Fibroblast of lung (primary cell): ENCODE measurements at regions not wholly inside any gene's neighbourhood (a gene's known extent, or its start where the extent isn't known, plus 50 kb on each side); places are given as distances from the start of the nearest gene placed in this dataset.

Source experiments
- EZH2 ChIP-seq: IDR thresholded peaks from 2 replicates; pipeline ENCODE4 v1.5.1; 2012; ENCODE audit warnings: low read length, control low read depth, mild to moderate bottlenecking; ENCODE audit errors: missing control alignments
- TF ChIP-seq, protein P1 (sequence below), 2 donors: IDR thresholded peaks in 1 of 2; conservative IDR thresholded peaks in 1 of 2; 1 replicate in 1 of 2; 2 replicates in 1 of 2; pipeline ENCODE4 v1.5.1; 2011 to 2012; ENCODE audit warnings: low read length in 2 of 2, control low read depth in 1 of 2, inconsistent platforms in 1 of 2, low read depth in 1 of 2, mild to moderate bottlenecking in 1 of 2

DNA sequence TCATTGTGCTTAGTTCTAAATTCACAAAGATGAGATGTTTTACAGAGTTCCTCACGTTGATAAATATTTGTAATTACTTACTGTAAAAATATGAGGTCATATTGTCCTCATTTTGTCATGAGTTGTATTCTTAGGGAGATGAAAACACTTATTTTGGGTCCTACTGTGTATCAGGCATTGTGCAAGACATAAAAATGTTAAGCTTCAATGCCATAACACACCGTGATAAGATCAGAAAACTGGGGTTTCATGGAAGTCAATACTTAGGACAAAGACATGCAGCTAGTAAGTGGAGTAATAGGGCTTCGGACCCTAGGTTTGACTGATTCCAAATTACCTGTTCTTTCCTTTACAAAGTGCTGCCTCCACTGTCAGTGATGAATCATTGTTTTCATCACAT, 720.7 kb upstream of the ZP4 start:
- TF ChIP-seq, protein P1, sequence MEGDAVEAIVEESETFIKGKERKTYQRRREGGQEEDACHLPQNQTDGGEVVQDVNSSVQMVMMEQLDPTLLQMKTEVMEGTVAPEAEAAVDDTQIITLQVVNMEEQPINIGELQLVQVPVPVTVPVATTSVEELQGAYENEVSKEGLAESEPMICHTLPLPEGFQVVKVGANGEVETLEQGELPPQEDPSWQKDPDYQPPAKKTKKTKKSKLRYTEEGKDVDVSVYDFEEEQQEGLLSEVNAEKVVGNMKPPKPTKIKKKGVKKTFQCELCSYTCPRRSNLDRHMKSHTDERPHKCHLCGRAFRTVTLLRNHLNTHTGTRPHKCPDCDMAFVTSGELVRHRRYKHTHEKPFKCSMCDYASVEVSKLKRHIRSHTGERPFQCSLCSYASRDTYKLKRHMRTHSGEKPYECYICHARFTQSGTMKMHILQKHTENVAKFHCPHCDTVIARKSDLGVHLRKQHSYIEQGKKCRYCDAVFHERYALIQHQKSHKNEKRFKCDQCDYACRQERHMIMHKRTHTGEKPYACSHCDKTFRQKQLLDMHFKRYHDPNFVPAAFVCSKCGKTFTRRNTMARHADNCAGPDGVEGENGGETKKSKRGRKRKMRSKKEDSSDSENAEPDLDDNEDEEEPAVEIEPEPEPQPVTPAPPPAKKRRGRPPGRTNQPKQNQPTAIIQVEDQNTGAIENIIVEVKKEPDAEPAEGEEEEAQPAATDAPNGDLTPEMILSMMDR (conservative IDR thresholded peaks at IDR 0.05 in 1 of 2, IDR thresholded peaks at IDR 0.05 in 1 of 2; ENCODE audit: low read depth in 1 of 2, low read length in 2 of 2): no peak
- TF ChIP-seq EZH2: no peak
